HFF-Myc (cell line): ENCODE measurements at regions not wholly inside any gene's neighbourhood (a gene's known extent, or its start where the extent isn't known, plus 50 kb on each side); places are given as distances from the start of the nearest gene placed in this dataset.

Experiments
- DNase-seq: peaks from one replicate; pipeline ENCODE4 v3.0.0-alpha.2; 2011; ENCODE audit warnings: low read depth; ENCODE audit errors: extremely low read depth
- H3K4me3 ChIP-seq: replicated peaks from 2 replicates; pipeline ENCODE4 v1.5.1; 2011; ENCODE audit warnings: low read depth, mild to moderate bottlenecking, control low read depth, low read length
- TF ChIP-seq, protein P1 (sequence below): IDR thresholded peaks from 2 replicates; pipeline ENCODE4 v1.5.1; 2012; ENCODE audit warnings: mild to moderate bottlenecking, low read depth, low read length, control low read depth; ENCODE audit errors: missing control alignments

DNA sequence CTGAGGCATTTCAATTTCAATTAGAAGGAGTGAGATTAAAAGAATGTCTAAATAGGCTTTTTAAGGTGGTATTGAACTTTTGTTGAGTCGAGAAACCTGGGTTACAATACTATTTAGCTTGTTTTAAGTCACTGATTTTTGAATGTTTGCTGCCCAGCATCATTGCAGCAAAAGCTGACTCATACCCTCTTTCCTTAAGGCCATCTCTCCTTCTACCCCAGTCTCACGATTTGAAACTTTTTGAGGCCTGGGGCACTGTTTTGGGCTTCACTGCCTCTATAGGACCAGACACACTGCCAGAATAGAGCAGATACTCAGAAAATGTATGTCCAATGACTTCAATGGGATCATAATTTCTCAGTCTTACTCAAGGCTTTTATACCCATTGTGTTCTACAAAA lies 319.6 kb upstream of the TGFBR2 start:
- TF ChIP-seq, protein P1, sequence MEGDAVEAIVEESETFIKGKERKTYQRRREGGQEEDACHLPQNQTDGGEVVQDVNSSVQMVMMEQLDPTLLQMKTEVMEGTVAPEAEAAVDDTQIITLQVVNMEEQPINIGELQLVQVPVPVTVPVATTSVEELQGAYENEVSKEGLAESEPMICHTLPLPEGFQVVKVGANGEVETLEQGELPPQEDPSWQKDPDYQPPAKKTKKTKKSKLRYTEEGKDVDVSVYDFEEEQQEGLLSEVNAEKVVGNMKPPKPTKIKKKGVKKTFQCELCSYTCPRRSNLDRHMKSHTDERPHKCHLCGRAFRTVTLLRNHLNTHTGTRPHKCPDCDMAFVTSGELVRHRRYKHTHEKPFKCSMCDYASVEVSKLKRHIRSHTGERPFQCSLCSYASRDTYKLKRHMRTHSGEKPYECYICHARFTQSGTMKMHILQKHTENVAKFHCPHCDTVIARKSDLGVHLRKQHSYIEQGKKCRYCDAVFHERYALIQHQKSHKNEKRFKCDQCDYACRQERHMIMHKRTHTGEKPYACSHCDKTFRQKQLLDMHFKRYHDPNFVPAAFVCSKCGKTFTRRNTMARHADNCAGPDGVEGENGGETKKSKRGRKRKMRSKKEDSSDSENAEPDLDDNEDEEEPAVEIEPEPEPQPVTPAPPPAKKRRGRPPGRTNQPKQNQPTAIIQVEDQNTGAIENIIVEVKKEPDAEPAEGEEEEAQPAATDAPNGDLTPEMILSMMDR = no peak
- DNase-seq = no peak
- H3K4me3 ChIP-seq = no peak overlapping the region

DNA sequence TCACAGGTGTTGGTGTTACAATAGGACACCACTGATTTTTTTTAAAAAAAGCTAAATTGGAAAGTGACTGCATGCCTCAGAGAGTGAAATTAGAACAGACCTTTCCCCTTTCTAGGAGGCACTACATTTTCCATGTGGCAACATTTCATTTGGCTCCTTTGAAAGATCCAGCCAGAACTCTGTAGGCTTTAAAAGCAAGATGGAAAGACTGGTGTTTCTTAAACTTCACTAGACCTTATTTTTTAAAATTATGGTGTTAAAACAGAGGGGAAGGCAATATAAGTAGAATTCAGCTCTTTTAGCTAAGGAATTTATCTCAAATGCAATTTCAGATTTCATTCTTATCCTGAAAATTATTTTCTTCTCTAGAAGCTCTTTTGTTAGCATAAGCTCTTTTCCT lies 317.6 kb upstream of the TGFBR2 start:
- H3K4me3 ChIP-seq = no peak overlapping the region
- TF ChIP-seq, protein P1 = no peak
- DNase-seq = no peak

DNA sequence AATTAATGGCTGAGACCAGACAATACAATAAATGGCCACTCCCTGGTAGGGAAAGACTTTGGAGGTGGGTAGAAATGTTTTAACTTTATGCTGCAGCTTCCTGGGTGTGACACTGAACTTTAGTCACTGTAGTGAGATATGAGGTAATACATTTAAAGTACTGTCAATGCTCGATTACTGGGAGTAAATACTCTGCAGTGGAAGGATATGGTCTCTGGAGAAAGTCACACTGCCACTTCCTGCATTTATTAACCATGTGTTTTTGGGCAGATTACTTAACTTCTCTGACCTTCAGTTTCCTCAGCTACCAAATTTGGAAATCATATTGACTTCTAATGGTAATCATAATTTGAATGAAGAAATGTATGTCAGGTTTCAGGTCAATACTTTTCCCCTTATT lies 317.1 kb upstream of the TGFBR2 start:
- no peak for DNase-seq
- TF ChIP-seq, protein P1 = no peak
- no peak overlapping the region for H3K4me3 ChIP-seq

DNA sequence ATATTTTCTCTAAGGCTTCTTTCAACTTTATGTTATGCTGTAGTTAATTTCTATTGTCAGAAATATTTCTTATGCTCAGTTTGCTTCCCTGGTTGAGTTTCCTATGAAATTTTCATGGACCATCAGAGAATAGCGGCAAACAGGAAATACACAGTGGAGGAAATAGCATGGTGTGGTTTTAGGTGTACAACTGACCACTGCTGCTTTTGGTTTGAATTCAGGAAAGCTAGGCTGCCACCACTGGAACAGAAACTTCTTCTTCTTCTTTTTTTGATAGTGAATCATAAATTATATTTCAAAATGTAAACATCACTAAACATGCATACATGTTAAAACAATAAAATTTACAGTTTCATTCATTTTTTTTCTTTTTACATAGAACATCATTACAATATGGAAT lies 316.6 kb upstream of the TGFBR2 start:
- DNase-seq = no peak
- TF ChIP-seq, protein P1 = no peak
- H3K4me3 ChIP-seq = no peak overlapping the region

DNA sequence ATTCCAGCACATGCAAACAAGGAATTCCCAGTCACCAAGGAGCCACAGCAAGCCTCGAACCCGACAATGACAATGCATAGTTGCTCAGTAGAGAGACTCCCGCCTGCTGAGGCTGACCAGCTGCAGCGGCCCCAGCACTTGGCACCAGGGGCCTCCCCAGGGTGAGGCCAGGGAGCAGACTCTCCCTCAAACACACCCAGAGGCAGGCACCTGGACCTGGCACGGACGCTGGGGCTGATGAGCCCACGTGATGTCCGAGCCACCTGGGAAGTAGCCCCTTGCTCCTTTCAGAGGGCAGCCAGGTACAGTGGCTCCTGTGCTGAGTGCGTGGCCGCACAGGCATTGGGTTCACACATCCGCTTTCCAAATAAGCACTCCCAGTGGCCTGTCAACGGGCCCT lies 315.9 kb upstream of the TGFBR2 start:
- DNase-seq = no peak
- H3K4me3 ChIP-seq = no peak overlapping the region
- TF ChIP-seq, protein P1 = no peak

DNA sequence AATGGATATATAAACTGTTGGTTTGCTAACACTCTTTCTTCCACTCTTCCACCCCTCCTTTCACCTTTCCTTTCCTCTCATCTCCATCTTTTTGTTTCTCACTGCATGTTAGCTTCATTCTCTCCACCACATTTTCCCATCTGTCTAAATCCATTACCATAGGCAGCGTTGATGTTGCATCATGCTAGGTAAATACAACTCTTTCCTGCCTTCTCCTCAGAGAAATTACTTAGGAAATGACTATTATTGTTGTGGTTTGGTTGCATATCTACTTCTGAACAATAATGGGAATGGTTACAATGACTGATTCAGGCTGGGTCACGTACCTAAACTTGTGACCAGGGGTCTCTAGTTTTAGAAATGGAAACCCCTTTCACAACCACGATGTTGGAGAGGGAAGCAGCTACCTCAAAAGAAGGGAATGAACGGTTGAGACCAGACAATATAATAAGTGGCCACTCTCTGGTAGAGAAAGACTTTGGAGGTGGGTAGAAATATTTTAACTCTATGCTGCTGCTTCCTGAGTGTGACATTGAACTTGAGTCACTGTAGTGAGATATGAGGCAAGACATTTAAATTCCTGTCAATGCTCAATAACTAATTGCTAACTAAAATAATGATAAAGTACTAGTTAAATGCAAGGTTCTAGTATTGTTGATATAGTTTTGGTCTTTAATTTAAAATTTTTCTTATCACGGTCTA lies 314.1 kb upstream of the TGFBR2 start:
- TF ChIP-seq, protein P1 = no peak
- DNase-seq = no peak
- H3K4me3 ChIP-seq = no peak overlapping the region
